Stomach smooth muscle (tissue), 2 donors: ENCODE measurements at regions not wholly inside any gene's neighbourhood (a gene's known extent, or its start where the extent isn't known, plus 50 kb on each side); places are given as distances from the start of the nearest gene placed in this dataset.

Experiments used
- H3K27ac ChIP-seq: one replicate; pipeline ENCODE4 v1.7.0; 2013; ENCODE audit warnings: mild to moderate bottlenecking, low read length, inconsistent platforms
- H3K27me3 ChIP-seq, 2 donors: one replicate each; pipeline ENCODE4 v1.7.0; 2013; ENCODE audit warnings: low read length in 2 of 2; ENCODE audit not compliant: insufficient read depth in 2 of 2, control insufficient read depth in 1 of 2
- H3K36me3 ChIP-seq, 2 donors: one replicate each; pipeline ENCODE4 v1.7.0; 2013; ENCODE audit warnings: low read length in 2 of 2; ENCODE audit not compliant: control insufficient read depth in 2 of 2, insufficient read depth in 2 of 2
- H3K4me1 ChIP-seq: one replicate; pipeline ENCODE4 v1.7.0; 2013; ENCODE audit warnings: low read length; ENCODE audit not compliant: control insufficient read depth, insufficient read depth
- H3K4me3 ChIP-seq, 2 donors: one replicate each; pipeline ENCODE4 v1.7.0; 2013; ENCODE audit warnings: low read length in 2 of 2
- H3K9ac ChIP-seq, 2 donors: one replicate each; pipeline ENCODE4 v1.7.0; 2013; ENCODE audit warnings: low read length in 2 of 2, mild to moderate bottlenecking in 1 of 2
- H3K9me3 ChIP-seq, 2 donors: one replicate each; pipeline ENCODE4 v1.7.0; 2013; ENCODE audit warnings: low read length in 2 of 2; ENCODE audit not compliant: control insufficient read depth in 2 of 2
- donor health status: healthy.
- donor health status: Pancreatic carcinoma.

GRCh38 chr16:86030116-86030515 lies 131.2 kb downstream of the IRF8 start:
- Histone ChIP-seq H3K4me3 (no peak overlapping the region), H3K4me1 (peaks cover 23% of the 10 kb centered on the region), H3K27ac (no peak overlapping the region), H3K9ac (no peak overlapping the region), H3K27me3 (peaks cover 2 to 7% of the 10 kb centered on the region in 2 donors), H3K36me3 (no peaks in the 10 kb centered on the region), H3K9me3 (peaks cover 0 to 2% of the 10 kb centered on the region in 2 donors)

GRCh38 chr16:86031141-86031678 lies 132.2 kb downstream of the IRF8 start:
- H3K27ac ChIP-seq, result no peak overlapping the region
- H3K4me3 ChIP-seq, result no peak overlapping the region

GRCh38 chr16:86033016-86033474 lies 134.1 kb downstream of the IRF8 start:
- no peaks in the 10 kb centered on the region for H3K9me3 ChIP-seq
- H3K4me1 ChIP-seq, result peaks cover 23% of the 10 kb centered on the region
- no peak overlapping the region for H3K4me3 ChIP-seq
- H3K27me3 ChIP-seq, result peaks cover 0 to 7% of the 10 kb centered on the region in 2 donors
- H3K36me3 ChIP-seq, result no peaks in the 10 kb centered on the region
- H3K9ac ChIP-seq, result no peak overlapping the region
- peak overlapping the region; percentile 18 for H3K27ac ChIP-seq

More at GRCh38 chr16:86031141-86031678, 132.2 kb downstream of the IRF8 start:
- Histone ChIP-seq H3K4me1 (peaks cover 23% of the 10 kb centered on the region), H3K9ac (no peak overlapping the region), H3K27me3 (peaks cover 2 to 7% of the 10 kb centered on the region in 2 donors), H3K36me3 (no peaks in the 10 kb centered on the region), H3K9me3 (no peaks in the 10 kb centered on the region)

- Histone ChIP-seq H3K4me1 (peaks cover 27% of the 10 kb centered on the region), H3K9me3 (no peaks in the 10 kb centered on the region), H3K4me3 (no peak overlapping the region), H3K27ac (no peak overlapping the region), H3K27me3 (peaks cover 0 to 6% of the 10 kb centered on the region in 2 donors), H3K9ac (no peak overlapping the region), H3K36me3 (no peaks in the 10 kb centered on the region)
Measured at GRCh38 chr16:86033971-86034370, 135.0 kb downstream of the IRF8 start.

GRCh38 chr16:86034421-86034919 lies 135.5 kb downstream of the IRF8 start:
- Histone ChIP-seq H3K9me3 (no peaks in the 10 kb centered on the region), H3K27me3 (peaks cover 0 to 2% of the 10 kb centered on the region in 2 donors), H3K36me3 (no peaks in the 10 kb centered on the region), H3K4me1 (peaks cover 22% of the 10 kb centered on the region), H3K4me3 (no peak overlapping the region), H3K9ac (no peak overlapping the region), H3K27ac (no peak overlapping the region)

GRCh38 chr16:86035906-86036305 lies 136.9 kb downstream of the IRF8 start:
- H3K36me3 ChIP-seq, result no peaks in the 10 kb centered on the region
- H3K9me3 ChIP-seq, result no peaks in the 10 kb centered on the region
- H3K4me1 ChIP-seq, result peaks cover 20% of the 10 kb centered on the region
- peaks cover 0 to 2% of the 10 kb centered on the region in 2 donors for H3K27me3 ChIP-seq
- H3K27ac ChIP-seq, result no peak overlapping the region
- no peak overlapping the region for H3K4me3 ChIP-seq
- no peak overlapping the region for H3K9ac ChIP-seq

GRCh38 chr16:86037999-86038925 lies 139.3 kb downstream of the IRF8 start:
- peaks cover 9% of the 10 kb centered on the region for H3K4me1 ChIP-seq
- no peak overlapping the region for H3K9ac ChIP-seq
- no peaks in the 10 kb centered on the region for H3K27me3 ChIP-seq
- H3K36me3 ChIP-seq, result no peaks in the 10 kb centered on the region
- H3K27ac ChIP-seq, result no peak overlapping the region
- H3K4me3 ChIP-seq, result no peak overlapping the region
- H3K9me3 ChIP-seq, result no peaks in the 10 kb centered on the region

GRCh38 chr16:86038926-86039310 lies 140.0 kb downstream of the IRF8 start:
- Histone ChIP-seq H3K9ac (no peak overlapping the region), H3K27ac (no peak overlapping the region), H3K4me1 (peaks cover 6% of the 10 kb centered on the region), H3K27me3 (peaks cover 3 to 4% of the 10 kb centered on the region in 2 donors), H3K9me3 (no peaks in the 10 kb centered on the region), H3K4me3 (no peak overlapping the region), H3K36me3 (no peaks in the 10 kb centered on the region)

GRCh38 chr16:86039606-86040005 lies 140.6 kb downstream of the IRF8 start:
- H3K27me3 ChIP-seq, result peaks cover 3 to 4% of the 10 kb centered on the region in 2 donors
- H3K4me3 ChIP-seq, result no peak overlapping the region
- H3K9ac ChIP-seq, result no peak overlapping the region
- peaks cover 6% of the 10 kb centered on the region for H3K4me1 ChIP-seq
- H3K36me3 ChIP-seq, result no peaks in the 10 kb centered on the region
- no peak overlapping the region for H3K27ac ChIP-seq
- no peaks in the 10 kb centered on the region for H3K9me3 ChIP-seq

GRCh38 chr16:86040496-86040895 lies 141.5 kb downstream of the IRF8 start:
- no peaks in the 10 kb centered on the region for H3K36me3 ChIP-seq
- H3K9ac ChIP-seq, result no peak overlapping the region
- no peak overlapping the region for H3K27ac ChIP-seq
- H3K4me1 ChIP-seq, result peaks cover 6% of the 10 kb centered on the region
- no peak overlapping the region for H3K4me3 ChIP-seq
- H3K27me3 ChIP-seq, result peaks cover 3 to 4% of the 10 kb centered on the region in 2 donors
- H3K9me3 ChIP-seq, result no peaks in the 10 kb centered on the region
